GM12875 (cell line): ENCODE measurements at regions not wholly inside any gene's neighbourhood (a gene's known extent, or its start where the extent isn't known, plus 50 kb on each side); places are given as distances from the start of the nearest gene placed in this dataset.

Source experiments
- H3K4me3 ChIP-seq: one replicate; pipeline ENCODE4 v1.5.1; 2011; ENCODE audit warnings: low read depth, low read length, control low read depth
- CTCF ChIP-seq: IDR thresholded peaks from 2 replicates; pipeline ENCODE4 v1.5.1; 2011; ENCODE audit warnings: low read depth, mild to moderate bottlenecking, control low read depth, inconsistent platforms, low read length, moderate library complexity, borderline replicate concordance; ENCODE audit not compliant: insufficient read depth

- no peak for TF ChIP-seq CTCF
Measured at GRCh38 chr21:35791541-35792325, 268.6 kb downstream of the SETD4 start.

GRCh38 chr21:35783721-35784120, 276.6 kb downstream of the SETD4 start:
- H3K4me3 ChIP-seq = no peak overlapping the region
- no peak for TF ChIP-seq CTCF

More at GRCh38 chr21:35791541-35792325, 268.6 kb downstream of the SETD4 start:
- H3K4me3 ChIP-seq = no peak overlapping the region

- H3K4me3 ChIP-seq = no peak overlapping the region
- TF ChIP-seq CTCF = no peak
Measured at GRCh38 chr21:35782667-35783066, 277.7 kb downstream of the SETD4 start.

DNA sequence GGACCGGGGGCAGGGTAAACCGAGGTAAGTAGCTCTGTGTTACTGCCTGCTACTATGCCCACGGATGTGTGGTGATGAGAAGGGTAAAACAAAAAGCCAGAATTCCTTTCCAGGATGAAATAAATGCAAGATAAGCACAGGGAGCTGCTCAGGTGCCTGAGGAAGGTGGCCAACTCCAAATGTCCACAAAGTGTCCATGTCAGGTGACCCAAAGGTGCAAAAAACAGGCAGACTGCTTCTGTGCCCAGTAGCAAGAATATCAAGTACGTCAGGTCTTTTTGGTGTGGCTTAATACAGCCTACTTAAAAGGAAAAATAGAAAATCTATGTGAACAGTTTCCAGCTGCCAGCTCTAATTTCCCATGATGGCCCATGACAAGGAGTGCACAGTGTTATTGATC, 279.3 kb downstream of the SETD4 start:
- no peak for TF ChIP-seq CTCF
- no peak overlapping the region for H3K4me3 ChIP-seq

DNA sequence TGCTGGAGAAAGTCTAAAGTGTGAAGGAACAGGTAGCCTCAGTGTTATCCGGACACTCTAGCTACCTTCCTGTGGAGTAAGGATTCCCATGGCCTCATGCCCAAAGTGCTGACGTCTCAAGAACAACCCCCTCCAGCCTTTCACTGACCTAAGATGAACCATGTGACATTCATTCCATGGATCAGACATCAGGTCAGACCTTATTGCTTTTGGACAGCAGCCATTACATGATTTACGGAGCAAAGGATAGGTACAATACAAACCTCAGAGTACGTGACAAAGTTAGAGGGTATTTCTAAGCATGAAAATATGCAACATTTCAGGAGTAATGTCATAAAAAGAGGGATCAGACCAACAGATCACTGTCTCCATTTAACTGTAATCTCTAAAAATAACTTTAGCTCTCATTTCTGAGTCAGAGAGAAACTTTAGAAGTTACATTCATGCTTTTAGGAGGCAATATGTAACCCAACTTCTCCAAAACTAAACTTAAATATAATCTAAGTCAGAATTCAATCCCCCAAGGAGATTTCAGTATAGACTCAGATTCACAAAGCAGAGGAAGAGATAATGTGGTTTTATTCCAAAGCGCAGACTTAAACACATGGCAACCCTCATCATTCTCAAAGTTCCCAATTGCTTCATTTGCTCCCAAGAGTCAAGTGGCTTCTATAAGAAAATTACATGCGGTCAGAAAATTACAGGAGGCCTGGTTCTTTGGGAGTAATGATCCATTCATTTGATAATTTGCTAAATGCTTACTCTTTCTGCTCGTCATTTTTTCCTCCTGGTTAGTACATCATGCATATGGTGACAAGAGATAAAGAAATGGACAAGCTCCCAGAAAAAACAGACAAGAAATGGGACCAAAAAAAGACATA, 280.4 kb downstream of the SETD4 start:
- H3K4me3 ChIP-seq = no peak overlapping the region
- no peak for TF ChIP-seq CTCF

- H3K4me3 ChIP-seq = no peak overlapping the region
Measured at GRCh38 chr21:35779167-35779566, 281.2 kb downstream of the SETD4 start.

More at GRCh38 chr21:35779167-35779566, 281.2 kb downstream of the SETD4 start:
- no peak for TF ChIP-seq CTCF
